ENCODE measurements at regions not wholly inside any gene's neighbourhood (a gene's known extent, or its start where the extent isn't known, plus 50 kb on each side); places are given as distances from the start of the nearest gene placed in this dataset.

- no peak overlapping the region for H3K27ac ChIP-seq
- no peak for TF ChIP-seq CTCF (conservative IDR thresholded peaks at IDR 0.05)
Observed at GRCh38 chr4:189036906-189037305, 897.7 kb downstream of the TRIML1 start.

GRCh38 chr4:189046642-189047041, 894.0 kb upstream of the FRG1 start:
- H3K27ac ChIP-seq = no peak overlapping the region
- TF ChIP-seq CTCF (conservative IDR thresholded peaks at IDR 0.05) = no peak

GRCh38 chr4:189048119-189048518, 892.6 kb upstream of the FRG1 start:
- TF ChIP-seq CTCF (conservative IDR thresholded peaks at IDR 0.05) = no peak
- H3K27ac ChIP-seq = no peak overlapping the region

GRCh38 chr4:189049682-189050081, 891.0 kb upstream of the FRG1 start:
- no peak overlapping the region for H3K27ac ChIP-seq
- TF ChIP-seq CTCF (conservative IDR thresholded peaks at IDR 0.05) = no peak

- no peak for TF ChIP-seq CTCF (conservative IDR thresholded peaks at IDR 0.05)
- H3K27ac ChIP-seq = no peak overlapping the region
Observed at GRCh38 chr4:189050643-189051042, 890.0 kb upstream of the FRG1 start.

- TF ChIP-seq CTCF (conservative IDR thresholded peaks at IDR 0.05) = no peak
- no peak overlapping the region for H3K27ac ChIP-seq
Observed at GRCh38 chr4:189053621-189054020, 887.1 kb upstream of the FRG1 start.

GRCh38 chr4:189060104-189060503, 880.6 kb upstream of the FRG1 start:
- no peak overlapping the region for H3K27ac ChIP-seq
- TF ChIP-seq CTCF (conservative IDR thresholded peaks at IDR 0.05) = no peak

Data from VCaP (cell line).